HG03565 (cell line): ENCODE measurements at regions not wholly inside any gene's neighbourhood (a gene's known extent, or its start where the extent isn't known, plus 50 kb on each side); places are given as distances from the start of the nearest gene placed in this dataset.
"Not testable (repeated sequence)": the region's sequence is repeated elsewhere in the genome, so short reads cannot be mapped to it uniquely, and the experiment has no call there.

Experiments
- ATAC-seq: cut with Tn5 transposase; IDR thresholded peaks from one replicate; pipeline ENCODE4 v1.9.1; 2021; ENCODE audit warnings: mild to moderate bottlenecking, moderate library complexity; ENCODE audit not compliant: unreplicated experiment

DNA sequence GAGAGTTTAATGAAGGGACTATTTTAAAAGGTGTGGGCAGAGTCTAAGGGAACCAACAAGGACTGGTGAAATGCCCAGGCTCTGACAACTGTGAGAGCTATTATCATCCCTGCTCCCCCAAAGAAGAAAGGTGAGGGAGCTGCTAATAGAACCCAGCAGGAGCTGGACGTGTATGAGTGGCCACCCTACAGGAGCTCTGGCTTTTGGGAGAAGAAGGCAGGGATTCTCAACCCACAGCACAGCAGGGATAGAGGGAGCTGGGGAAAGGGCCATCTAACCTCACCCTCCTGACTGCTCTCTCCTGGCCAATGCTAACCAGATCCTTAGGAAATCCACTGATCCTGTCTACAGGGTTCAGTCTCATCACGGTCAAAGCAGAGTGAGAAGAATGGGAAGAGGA lies 57.1 kb downstream of the GRIN2B start:
- ATAC-seq: no peak

DNA sequence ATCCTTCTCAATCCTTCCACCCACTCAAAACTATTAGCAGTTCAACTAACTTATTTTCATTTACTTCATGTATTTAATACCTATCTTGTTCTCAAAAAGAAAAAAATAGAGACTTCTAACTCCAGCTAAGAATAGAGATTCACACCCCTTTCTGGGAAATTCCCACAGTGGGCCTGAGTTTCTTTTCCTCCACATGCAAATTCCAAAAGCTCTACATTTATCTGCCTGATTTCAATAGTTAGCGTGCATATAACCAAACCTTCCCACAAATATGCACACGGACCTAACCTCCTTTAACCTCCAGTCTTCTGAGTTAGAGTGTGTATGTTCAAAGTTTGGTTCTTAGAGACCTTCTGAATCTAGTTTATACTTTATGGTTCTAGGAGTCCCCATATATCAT lies 62.5 kb downstream of the GRIN2B start:
- no peak for ATAC-seq

GRCh38 chr12:13915096-13915495 lies 66.3 kb downstream of the GRIN2B start:
- no peak for ATAC-seq

DNA sequence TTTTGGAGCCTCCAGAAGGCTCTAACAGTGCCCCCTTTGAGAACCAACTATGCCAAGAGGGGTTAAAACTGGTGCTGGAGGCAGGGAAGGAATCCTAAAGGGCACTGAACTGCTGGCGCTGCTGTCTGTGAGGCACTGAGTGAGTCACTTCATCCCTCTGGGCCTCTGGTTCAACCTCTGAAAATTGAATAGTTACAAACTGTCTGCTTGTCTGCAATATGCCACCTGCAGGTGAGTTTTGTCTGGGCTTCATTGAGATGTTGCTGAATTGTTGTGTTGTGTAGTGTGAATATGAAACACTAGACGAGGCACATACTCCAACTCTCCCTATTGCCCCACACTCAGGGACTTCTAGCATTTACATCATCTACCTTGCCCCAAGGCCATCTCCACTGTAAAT lies 68.0 kb downstream of the GRIN2B start:
- ATAC-seq: no peak

GRCh38 chr12:13911756-13912554 lies 69.4 kb downstream of the GRIN2B start:
- no peak for ATAC-seq

- no peak for ATAC-seq
Measured at GRCh38 chr12:13905794-13906193, 75.6 kb downstream of the GRIN2B start.

DNA sequence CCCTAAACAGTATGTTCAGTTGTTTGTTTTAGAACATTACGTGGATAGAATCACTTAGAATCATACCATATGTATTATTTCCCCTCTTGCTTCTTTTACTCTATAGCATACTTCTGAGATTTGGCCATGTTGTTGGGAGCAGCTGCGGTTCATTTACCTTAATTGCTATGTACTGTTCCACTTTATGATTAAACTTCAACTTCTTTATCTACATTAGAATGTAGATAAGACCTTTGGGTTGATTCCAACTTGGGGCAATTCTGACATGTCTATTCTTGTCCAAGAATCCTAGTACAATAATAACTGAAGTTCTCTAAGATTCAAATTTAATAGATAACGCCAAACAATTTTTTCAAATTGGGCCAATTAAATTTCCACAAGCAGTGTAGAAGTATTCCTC lies 80.7 kb downstream of the GRIN2B start:
- no peak for ATAC-seq

- not testable (repeated sequence) for ATAC-seq
Measured at GRCh38 chr12:13898387-13898786, 83.0 kb downstream of the GRIN2B start.

DNA sequence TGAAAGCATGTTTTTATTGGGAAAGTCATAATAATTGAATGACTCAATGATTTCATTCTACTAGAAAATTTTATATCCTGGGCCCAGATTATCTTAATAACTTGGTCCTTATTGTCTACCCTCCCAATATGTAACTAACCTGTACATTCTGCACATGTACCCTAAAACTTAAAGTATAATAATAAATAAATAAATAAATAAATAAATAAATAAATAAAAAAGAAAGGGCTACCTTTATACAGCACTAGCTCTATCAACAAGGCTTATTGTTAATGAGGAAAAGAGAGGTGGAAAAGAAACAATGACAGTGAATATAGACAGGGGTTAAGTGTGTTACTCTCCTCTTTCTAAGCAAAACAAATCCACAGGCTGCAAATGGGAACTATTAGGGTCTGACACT lies 83.6 kb downstream of the GRIN2B start:
- ATAC-seq: no peak

DNA sequence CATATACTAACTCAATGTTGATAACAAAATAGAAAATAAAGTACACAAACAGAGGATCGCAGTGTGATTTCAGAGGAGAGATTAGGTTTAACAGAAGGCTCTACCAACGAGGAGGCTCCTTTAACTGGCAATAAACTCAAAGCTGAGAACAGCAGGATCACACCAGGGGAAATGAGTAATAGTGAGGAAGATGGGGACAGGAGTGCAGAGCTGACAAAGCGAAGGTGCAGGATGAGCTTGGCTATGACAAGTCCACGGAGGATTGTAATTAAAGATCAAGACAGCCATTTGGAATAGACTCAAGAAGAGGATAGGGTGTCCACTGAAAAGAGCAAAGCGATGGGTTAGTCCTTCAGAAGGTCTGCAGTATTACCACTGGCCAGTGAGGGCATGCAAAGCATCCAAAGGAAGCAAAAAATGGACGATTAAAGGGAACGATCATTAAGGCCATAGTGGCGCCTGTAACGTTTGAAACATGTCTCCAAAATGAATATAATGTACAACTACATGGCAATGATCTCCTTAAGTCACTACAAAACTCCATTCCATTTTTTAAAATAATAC lies 85.3 kb downstream of the GRIN2B start:
- ATAC-seq: no peak

DNA sequence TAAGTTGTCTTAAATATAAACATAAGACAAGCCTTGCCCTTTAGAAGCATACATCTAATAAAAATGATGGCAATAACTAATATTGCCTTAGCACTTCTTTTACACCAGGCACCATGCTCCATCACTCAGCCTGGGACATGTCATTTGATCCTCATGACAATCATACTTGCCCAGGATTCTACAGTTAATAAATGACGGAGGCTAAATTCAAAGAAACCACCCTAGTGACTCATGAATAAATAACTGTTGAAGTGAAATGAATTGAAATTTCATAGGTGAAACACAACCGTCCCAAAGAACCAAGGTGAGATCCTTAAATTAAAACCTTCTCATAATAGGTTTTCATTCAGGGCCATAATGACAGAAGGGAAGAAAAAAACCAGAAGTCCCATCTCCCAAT lies 89.5 kb downstream of the GRIN2B start:
- no peak for ATAC-seq

GRCh38 chr12:13890943-13891342 lies 90.5 kb downstream of the GRIN2B start:
- no peak for ATAC-seq

DNA sequence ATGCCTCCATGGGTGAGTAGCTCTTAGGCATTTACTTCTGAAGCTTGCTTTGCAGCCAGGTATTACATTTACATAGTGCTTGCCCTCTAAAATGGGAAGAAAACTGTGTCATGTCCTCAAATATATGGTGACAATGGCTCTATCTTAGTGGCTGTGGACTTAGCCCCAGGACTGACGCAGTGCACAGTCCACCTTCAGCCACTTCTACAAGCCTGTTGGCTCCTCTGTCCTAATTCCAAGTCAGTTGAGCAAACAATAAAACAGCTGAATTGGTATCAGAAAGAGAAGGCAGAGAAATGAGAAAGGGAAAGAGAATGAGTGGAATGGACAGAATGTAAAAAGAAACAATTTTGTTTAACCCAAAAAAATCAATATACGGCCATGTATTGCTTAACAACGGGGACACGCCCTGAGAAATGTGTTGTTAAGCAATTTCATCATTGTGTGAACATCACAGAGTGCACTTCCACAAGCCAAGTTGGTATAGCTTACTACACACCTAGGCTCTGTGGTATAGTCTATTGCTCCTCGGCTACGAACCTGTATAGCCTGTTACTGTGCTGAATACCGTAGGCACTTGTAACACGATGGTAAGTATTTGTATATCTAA lies 93.5 kb downstream of the GRIN2B start:
- ATAC-seq: no peak

DNA sequence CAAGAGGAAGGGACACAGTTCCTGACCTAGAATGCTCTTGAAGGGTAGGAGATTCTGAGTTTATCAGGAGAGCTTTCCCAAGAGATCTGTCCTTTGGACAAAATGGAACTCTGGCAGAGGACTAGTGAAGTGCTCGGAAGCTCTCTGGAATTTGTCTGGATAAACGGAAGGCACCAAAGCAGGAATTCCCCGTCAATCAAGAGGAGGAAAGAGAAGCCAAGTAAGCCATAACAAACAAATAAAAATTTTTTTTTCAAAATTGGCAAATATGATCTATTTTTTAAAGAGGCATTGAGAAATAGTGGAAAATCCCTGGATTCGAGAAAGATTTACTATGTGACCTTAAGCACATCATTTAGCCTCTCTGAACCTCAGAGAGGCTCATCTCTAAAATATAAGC lies 99.2 kb downstream of the GRIN2B start:
- no peak for ATAC-seq

DNA sequence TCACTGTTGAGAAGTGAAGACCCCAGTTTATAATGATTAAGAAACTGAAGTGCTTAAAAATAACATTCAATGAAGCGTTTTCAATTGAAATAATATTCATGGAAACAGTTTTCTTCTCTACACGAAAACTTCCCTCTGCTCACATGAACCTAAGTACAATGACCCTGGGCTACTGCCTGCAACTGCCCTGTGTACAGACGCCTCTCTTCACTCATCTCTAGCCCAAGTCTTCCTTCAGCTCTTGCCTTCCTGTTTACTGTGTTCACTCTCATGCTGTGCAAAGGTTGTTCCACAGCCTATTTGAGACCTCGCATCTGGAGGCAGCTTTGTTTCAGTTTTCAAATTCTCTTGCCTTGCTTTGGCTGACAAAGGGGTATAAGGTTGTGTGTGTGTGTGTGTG lies 100.8 kb downstream of the GRIN2B start:
- ATAC-seq: no peak

- no peak for ATAC-seq
Measured at GRCh38 chr12:13875744-13876143, 105.7 kb downstream of the GRIN2B start.

- ATAC-seq: no peak
Measured at GRCh38 chr12:13870255-13870654, 111.1 kb downstream of the GRIN2B start.

DNA sequence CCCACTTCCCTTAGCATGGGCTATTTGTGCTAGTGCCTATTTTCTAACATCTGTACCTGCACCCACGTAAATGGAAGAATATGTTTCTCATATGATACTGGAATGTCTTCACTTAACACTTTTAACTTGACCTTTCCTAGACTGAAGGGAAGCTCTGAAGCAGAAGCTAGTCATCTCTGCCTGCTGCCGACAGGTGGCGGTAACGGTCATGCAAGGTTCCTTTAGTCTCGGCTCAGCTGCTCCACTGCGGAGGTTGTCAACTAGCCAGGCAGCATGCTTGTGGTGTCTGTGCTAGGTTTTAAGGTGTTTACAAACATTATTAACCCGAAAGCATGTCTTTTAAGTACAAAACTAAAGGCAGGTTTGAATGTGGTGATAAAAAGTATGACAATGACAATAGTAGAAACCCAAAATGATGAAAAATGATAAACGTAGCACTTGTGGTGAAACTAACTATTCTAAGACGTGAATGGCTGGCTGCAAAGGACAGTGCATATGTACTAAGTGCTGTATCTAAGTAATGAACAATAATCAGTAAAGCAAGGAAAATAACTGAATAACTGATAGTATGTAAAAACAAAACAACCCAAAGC lies 117.2 kb downstream of the GRIN2B start:
- ATAC-seq: peak; percentile 90

DNA sequence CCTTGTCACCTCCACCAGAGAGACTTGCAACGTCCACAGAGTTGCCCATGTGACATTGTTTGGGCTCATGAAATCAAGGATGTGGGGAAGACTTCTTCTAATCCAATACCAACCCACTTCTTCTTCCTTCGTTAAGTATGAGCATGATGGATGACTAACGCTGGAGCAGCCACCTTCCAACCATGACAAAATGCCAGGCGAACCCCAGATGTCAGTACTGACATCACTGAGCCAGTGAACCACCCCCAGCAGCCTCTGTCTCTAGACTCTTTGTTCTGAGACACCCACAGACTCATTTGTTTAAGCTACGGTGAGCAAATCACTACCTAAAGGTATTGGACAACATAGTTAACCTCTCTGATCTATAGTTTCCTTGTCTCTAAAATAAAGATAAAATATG lies 123.7 kb downstream of the GRIN2B start:
- ATAC-seq: no peak

GRCh38 chr12:13853471-13853870 lies 127.9 kb downstream of the GRIN2B start:
- ATAC-seq: no peak

GRCh38 chr12:13851828-13852227 lies 129.6 kb downstream of the GRIN2B start:
- ATAC-seq: no peak

DNA sequence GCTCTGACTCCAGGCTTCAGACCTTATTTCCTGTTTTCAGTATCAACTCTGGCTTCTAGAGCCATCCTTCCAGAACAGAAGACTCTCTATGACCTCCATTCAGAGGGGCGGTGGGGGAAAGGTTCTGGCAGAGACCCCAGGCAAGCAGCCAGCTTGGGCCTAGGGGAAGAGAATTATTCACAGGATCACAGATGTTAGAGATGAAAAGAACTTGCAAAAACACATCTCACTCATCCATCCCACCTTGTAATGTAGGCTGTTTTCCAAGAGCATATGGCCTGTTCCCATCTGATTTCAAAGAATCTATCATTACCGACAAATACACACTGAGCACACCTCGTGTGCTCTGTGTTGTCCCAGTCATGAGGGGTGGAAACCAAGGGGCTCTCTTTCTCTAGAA lies 131.9 kb downstream of the GRIN2B start:
- ATAC-seq: no peak
